IPS-11a (cell line): ENCODE measurements at regions not wholly inside any gene's neighbourhood (a gene's known extent, or its start where the extent isn't known, plus 50 kb on each side); places are given as distances from the start of the nearest gene placed in this dataset.

Experiments used
- H3K4me3 ChIP-seq: one replicate; pipeline ENCODE4 v1.5.1; 2013; ENCODE audit warnings: low read depth, low read length, control low read depth

GRCh38 chr4:180792541-180792940, 1450.7 kb upstream of the TENM3 start:
- no peak overlapping the region for H3K4me3 ChIP-seq

- H3K4me3 ChIP-seq, result no peak overlapping the region
Observed at GRCh38 chr4:180794333-180794732, 1448.9 kb upstream of the TENM3 start.

GRCh38 chr4:180798036-180798577, 1445.1 kb upstream of the TENM3 start:
- H3K4me3 ChIP-seq, result no peak overlapping the region

- no peak overlapping the region for H3K4me3 ChIP-seq
Observed at GRCh38 chr4:180799798-180800197, 1443.4 kb upstream of the TENM3 start.

- no peak overlapping the region for H3K4me3 ChIP-seq
Observed at GRCh38 chr4:180805101-180805500, 1438.1 kb upstream of the TENM3 start.

- no peak overlapping the region for H3K4me3 ChIP-seq
Observed at GRCh38 chr4:180808862-180809261, 1434.3 kb upstream of the TENM3 start.

- H3K4me3 ChIP-seq, result no peak overlapping the region
Observed at GRCh38 chr4:180809439-180809838, 1433.8 kb upstream of the TENM3 start.

- no peak overlapping the region for H3K4me3 ChIP-seq
Observed at GRCh38 chr4:180810581-180810980, 1432.6 kb upstream of the TENM3 start.

GRCh38 chr4:180811556-180811955, 1431.6 kb upstream of the TENM3 start:
- no peak overlapping the region for H3K4me3 ChIP-seq

GRCh38 chr4:180812783-180813182, 1430.4 kb upstream of the TENM3 start:
- no peak overlapping the region for H3K4me3 ChIP-seq

GRCh38 chr4:180814875-180815417, 1428.3 kb upstream of the TENM3 start:
- no peak overlapping the region for H3K4me3 ChIP-seq

GRCh38 chr4:180817529-180817928, 1425.7 kb upstream of the TENM3 start:
- no peak overlapping the region for H3K4me3 ChIP-seq

- no peak overlapping the region for H3K4me3 ChIP-seq
Observed at GRCh38 chr4:180823108-180823507, 1420.1 kb upstream of the TENM3 start.

GRCh38 chr4:180827232-180828009, 1415.8 kb upstream of the TENM3 start:
- no peak overlapping the region for H3K4me3 ChIP-seq

- H3K4me3 ChIP-seq, result no peak overlapping the region
Observed at GRCh38 chr4:180828455-180829018, 1414.7 kb upstream of the TENM3 start.

GRCh38 chr4:180832073-180832472, 1411.1 kb upstream of the TENM3 start:
- H3K4me3 ChIP-seq, result no peak overlapping the region

GRCh38 chr4:180840142-180840541, 1403.1 kb upstream of the TENM3 start:
- no peak overlapping the region for H3K4me3 ChIP-seq

- H3K4me3 ChIP-seq, result no peak overlapping the region
Observed at GRCh38 chr4:180850318-180850940, 1392.8 kb upstream of the TENM3 start.

GRCh38 chr4:180852738-180853137, 1390.5 kb upstream of the TENM3 start:
- H3K4me3 ChIP-seq, result no peak overlapping the region

GRCh38 chr4:180855184-180855583, 1388.0 kb upstream of the TENM3 start:
- no peak overlapping the region for H3K4me3 ChIP-seq

- H3K4me3 ChIP-seq, result no peak overlapping the region
Observed at GRCh38 chr4:180860089-180860720, 1383.0 kb upstream of the TENM3 start.
